ENCODE measurements at regions not wholly inside any gene's neighbourhood (a gene's known extent, or its start where the extent isn't known, plus 50 kb on each side); places are given as distances from the start of the nearest gene placed in this dataset.

- Histone ChIP-seq H3K27ac (no peak overlapping the region), H3K27me3 (ENCODE audit: low read depth) (no peaks in the 10 kb centered on the region), H3K4me3 (no peak overlapping the region), H3K36me3 (no peaks in the 10 kb centered on the region), H3K4me1 (no peaks in the 10 kb centered on the region), H3K9me3 (no peaks in the 10 kb centered on the region)
- no peak for TF ChIP-seq CTCF (IDR thresholded peaks at IDR 0.05)
- no peak for DNase-seq
- ATAC-seq = no peak
- intact Hi-C loops (cut with DNase I) = no loop called here
These were observed 52.3 kb upstream of the BHLHE40 start for GRCh38 chr3:4926892-4927291.

GRCh38 chr3:4928277-4928789, 50.9 kb upstream of the BHLHE40 start:
- intact Hi-C loops (cut with DNase I) = no loop called here
- H3K27me3 ChIP-seq (ENCODE audit: low read depth) = no peaks in the 10 kb centered on the region
- H3K36me3 ChIP-seq = no peaks in the 10 kb centered on the region
- no peak overlapping the region for H3K4me3 ChIP-seq
- no peak for ATAC-seq
- no peaks in the 10 kb centered on the region for H3K9me3 ChIP-seq
- no peak for DNase-seq
- no peak for TF ChIP-seq CTCF (IDR thresholded peaks at IDR 0.05)
- H3K27ac ChIP-seq = no peak overlapping the region
- no peaks in the 10 kb centered on the region for H3K4me1 ChIP-seq
